HG03064 (cell line): ENCODE measurements at regions not wholly inside any gene's neighbourhood (a gene's known extent, or its start where the extent isn't known, plus 50 kb on each side); places are given as distances from the start of the nearest gene placed in this dataset.
"Not testable (repeated sequence)": the region's sequence is repeated elsewhere in the genome, so short reads cannot be mapped to it uniquely, and the experiment has no call there.

ENCODE experiments used
- ATAC-seq: cut with Tn5 transposase; IDR thresholded peaks from one replicate; pipeline ENCODE4 v1.9.1; 2021; ENCODE audit warnings: low read depth; ENCODE audit not compliant: unreplicated experiment

DNA sequence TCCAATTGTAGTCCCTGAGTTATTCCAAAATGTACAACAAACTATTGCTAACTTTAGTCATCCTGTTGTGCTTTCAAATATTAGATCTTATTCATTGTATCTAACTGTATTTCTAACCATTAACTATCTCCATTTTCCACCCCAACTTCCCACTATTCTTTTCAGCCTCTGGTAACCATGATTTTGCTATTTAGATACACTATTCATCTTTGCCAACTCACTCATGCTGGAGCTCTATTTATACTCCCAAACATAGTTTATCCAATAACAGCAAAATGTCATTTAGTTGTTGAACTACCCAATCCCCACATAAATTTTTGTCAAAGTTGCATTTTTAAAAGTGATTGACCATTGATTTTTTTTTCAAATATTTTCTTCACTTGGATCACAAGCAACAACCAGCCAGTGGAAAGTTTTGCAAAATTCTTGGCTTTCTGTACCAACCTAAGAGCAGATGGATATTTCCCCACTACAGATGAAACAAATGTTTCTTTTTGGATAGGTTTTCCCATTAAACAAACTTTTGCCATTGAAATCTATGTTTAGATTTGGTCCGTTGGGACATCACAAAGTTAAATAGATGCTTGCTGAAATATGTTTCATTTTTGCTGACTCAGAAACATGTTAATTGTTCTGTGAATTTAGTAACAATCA lies 866.0 kb downstream of the LTN1 start:
- ATAC-seq, result no peak

DNA sequence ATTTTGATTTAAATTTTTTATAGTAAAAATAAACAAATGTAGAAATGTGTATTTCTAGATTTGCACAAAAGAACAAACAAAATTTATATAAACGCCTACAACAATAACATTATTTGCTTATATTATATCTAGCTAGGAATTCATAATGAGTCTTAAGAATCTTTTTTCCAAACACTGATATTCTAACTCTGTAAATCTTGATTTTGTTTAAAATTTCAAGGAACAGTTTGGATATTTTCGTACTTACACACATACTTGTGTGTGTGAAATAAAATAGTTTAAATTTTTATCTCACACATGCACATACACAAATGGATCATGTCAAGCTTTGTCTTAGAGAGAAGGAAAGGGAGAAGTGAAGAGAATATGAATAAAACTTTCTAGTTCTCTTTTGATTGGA lies 868.1 kb downstream of the LTN1 start:
- ATAC-seq, result no peak

DNA sequence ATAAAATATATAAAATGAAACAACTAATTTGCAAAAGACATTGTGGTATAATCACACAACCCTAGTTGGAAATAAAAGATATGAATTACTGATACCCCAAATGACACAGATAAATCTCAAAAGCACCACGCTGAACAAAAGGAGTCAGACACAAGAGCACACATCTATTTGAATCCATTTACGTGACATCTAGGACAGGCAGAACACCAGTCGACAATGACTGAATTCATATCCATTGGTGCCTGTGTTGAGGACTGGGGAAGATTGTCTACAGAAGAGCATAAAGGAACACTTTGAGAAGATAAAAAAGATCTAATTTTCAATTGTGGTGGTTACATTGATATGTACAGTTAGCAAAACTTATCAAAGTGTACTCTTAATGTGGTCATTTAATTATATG lies 874.1 kb downstream of the LTN1 start:
- no peak for ATAC-seq

DNA sequence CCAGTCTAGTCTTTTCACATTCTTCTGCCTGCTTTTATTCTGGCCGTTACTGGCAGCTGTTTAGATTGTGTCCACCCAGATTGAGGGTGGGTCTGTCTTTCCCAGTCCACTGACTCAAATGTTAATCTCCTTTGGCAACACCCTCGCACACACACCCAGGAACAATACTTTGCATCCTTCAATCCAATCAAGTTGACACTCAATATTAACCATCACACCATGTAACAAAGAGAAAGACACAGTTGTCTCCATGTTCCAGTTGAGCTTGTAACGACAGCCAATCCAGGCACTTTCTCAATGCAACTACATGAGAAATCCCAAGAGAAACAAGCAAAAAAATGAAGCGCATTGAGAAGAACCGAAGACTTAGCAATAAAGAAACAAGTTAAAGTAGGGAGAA lies 877.7 kb downstream of the LTN1 start:
- ATAC-seq, result not testable (repeated sequence)

DNA sequence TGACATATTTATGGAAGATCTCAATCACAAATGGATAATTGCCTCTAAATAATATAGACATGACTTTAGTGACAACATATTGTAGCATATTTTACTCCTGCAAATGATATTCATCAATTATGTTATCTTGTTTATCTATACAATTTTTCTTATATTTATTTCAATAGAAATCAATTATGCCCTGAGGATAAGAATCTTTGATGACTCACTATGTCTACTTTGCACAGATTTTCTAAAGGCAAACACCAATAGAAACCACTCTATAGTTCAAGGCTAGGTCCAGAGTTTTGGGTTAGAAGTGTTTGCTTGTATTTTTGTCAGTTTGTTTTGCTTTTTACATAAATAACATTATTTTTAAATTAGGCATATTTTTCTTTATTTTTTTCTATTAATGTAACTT lies 879.0 kb downstream of the LTN1 start:
- ATAC-seq, result no peak

DNA sequence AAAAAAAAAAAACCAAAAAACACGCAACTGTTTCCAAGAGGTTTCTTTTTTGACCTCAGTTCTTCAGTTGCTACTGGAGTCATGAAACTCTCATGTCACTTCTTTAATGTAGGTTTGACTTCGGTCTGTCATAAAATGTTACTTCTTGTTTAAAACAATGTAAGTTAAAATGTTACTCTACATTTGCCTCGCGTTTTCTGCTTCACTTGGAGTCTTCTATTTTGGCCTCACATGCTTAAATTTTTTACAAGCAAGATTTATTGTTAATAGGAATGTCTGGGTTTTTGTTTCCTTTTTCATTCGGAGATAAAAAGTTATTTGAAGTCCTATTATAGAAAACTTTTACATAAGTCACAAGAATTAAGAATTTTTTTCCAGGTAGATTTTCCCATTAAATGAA lies 880.2 kb downstream of the LTN1 start:
- no peak for ATAC-seq

DNA sequence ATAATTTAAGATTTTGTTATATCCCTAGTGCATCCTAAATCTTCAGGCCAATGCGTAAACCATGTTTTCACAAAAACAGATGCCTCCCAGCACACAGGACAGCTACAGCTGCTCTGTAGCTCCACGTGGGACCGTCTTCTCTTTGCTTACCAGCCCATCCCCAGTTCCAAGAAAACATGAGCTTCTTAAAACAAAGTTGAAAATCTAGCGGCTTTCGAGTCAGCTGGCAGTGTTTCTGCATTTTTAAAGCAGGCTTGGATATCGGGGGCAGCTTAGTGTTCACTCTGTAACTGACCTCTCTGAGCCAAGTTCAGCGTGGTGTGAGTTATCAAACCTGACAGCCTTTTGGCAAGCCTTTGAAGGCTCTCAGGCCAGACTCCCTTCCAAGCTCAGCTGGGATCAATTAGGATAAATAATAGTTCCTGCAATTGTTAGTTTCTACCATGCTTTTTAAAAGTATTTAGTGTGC lies 881.5 kb downstream of the LTN1 start:
- ATAC-seq, result no peak

DNA sequence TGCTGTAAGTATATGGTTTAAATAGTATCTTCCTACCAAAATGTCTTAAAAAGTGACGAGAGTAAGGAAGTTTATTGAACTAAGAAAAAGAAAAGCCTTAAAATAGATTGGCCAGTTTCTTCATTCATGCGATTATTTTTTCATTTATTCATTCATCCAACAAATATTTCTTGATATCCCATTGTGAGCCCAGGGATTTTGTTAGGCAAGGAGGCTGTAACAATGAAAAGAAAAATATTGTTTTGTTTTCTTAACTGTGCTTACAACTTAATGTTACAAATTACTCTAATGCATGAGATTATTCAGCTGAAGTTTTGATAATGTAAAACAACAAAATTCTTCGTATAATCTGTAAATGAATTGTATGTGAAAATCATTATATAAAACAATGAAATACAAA lies 882.0 kb downstream of the LTN1 start:
- ATAC-seq, result no peak

DNA sequence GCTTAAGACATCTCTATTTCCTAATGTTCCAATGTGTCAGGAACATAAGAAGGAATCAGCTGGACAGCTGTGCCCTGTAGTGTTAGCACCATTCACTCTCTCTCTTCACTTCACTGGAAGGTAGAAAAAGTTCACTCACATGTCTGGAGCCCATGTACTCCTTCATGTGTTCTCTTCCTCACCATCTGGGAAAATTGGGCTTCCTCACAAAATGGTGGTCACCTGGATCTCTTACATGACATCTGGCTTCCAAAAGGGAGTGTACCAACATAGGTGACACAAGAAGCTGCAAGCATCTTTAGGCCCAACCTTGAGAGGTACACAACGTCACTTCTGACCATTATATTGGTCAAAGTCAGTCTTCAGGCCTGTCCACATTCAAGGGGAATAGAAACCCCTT lies 882.6 kb downstream of the LTN1 start:
- no peak for ATAC-seq

DNA sequence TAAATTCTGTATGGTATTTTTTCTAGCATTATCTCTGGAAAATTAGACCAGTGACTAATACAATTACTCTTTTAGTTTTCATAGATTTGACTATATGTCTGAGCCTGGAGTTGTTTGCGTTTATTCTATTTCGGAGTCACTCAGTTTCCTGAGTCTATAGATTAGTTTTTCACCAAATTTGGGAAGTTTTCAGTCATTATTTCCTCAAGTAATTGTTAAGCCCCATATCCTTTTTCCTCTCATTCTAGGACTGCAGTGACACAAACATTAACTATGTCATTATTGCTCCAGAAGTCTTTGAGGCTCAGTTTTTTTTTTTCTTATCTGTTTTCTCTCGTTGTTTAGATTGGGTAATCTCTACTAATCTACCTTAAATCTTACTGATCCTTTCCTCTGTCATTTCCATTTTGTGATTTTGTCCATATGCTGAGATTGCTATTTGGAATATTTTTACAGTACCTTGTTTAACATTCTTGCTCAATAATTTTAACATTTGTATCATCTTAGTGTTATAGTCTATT lies 886.2 kb downstream of the LTN1 start:
- ATAC-seq, result no peak

DNA sequence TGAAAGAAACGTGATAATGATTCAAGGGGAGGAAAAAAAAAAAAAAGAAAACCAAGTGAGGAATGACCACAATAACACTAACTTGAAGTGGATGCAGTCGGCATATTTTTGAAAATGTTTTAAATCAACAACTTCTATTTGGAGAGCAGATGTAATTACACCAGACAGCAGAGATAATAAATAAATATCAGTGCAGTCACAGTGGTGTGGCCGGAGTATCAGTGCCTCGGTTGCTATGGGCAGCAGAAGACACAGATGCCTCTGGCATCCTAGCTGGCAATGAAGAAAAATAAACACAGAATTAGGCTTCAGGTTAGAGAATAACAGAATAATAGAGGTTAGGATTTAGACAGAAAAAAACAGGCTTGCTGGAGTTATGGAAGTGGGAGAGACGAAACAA lies 888.3 kb downstream of the LTN1 start:
- no peak for ATAC-seq

DNA sequence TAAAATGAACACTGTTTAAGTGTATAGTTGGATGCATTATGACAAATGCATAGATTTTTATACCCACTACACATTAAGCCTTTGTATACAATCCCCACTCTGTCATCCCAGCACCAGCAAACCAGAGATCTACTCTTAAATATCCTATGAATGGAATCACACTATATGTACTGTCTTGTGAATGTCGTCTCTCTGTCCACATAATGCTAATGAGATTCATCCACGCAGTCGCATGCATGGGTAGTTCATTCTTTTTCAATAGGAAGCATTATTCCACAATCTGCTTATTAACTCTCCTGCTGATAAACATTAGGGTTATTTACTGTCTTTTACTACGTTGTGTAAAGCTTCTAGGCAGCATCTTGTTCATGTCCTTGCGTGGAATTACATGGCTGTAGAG lies 892.3 kb downstream of the LTN1 start:
- no peak for ATAC-seq

DNA sequence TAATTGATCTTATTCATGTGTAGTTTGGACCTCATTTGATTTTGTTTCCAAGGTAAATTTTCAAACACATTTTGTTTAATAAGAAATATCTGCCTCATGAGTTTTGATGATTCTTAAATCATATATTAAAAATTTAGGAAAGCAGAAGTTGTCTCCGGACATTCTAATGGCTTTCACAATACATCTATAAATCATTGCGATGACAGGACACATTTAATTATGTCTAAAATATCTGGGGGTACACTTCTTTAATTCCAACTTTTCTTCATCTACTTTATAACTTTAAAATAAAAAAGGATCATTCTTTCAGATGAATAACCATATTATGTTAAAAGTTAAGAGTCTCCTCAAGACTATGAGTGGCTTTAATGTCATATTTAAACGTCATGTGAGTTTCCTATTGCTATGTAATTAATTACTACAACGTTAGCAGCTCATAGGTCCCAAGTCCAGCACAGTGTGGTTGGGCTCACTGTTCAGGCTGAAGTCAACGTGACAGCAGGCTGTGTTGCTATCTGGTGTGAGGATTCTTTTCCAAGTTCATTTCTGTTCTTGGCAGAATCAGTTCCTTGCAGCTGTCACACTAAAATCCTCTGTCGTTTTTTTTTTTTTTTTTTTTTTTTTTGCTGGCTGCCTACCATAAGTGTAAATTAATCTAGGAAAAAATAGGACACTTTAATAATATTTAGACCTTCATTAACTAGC lies 893.5 kb downstream of the LTN1 start:
- ATAC-seq, result no peak

DNA sequence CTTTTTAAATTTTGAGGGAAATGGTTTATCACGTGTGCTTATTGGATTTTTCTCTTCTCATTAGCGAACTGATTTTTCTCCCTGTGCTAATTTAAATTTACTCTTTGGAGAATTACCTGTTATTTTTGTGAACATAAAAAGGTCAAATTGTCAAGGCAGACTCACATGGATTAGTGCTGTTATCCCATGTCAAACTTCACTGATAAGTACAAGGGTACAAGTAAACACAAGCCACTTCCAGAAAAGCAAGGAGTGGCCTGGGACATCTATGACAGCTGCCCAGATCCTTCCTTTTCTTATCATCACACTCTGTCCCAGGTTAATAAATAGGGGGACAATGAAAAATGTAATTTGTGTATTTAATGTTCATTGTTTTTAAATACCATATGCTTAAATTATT lies 901.2 kb downstream of the LTN1 start:
- ATAC-seq, result no peak

DNA sequence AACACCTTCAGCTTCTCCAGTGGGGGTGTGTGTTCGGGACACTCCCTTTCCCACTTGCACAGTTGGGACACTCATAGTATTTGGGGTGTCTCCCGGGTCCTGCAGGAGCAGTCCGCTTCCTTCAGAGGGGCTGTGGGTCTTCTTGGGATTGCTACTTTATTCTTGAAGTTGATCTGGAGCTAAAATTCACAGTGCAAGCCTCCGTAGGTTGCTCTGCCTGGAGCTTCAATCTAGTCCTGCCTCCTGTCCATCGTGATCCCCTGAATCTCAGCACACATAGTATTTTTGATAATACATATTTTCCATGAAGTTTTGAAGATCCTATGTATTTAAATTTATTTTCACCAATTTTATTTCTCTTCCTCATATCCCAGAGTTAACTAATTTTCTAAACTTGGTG lies 902.1 kb downstream of the LTN1 start:
- no peak for ATAC-seq

DNA sequence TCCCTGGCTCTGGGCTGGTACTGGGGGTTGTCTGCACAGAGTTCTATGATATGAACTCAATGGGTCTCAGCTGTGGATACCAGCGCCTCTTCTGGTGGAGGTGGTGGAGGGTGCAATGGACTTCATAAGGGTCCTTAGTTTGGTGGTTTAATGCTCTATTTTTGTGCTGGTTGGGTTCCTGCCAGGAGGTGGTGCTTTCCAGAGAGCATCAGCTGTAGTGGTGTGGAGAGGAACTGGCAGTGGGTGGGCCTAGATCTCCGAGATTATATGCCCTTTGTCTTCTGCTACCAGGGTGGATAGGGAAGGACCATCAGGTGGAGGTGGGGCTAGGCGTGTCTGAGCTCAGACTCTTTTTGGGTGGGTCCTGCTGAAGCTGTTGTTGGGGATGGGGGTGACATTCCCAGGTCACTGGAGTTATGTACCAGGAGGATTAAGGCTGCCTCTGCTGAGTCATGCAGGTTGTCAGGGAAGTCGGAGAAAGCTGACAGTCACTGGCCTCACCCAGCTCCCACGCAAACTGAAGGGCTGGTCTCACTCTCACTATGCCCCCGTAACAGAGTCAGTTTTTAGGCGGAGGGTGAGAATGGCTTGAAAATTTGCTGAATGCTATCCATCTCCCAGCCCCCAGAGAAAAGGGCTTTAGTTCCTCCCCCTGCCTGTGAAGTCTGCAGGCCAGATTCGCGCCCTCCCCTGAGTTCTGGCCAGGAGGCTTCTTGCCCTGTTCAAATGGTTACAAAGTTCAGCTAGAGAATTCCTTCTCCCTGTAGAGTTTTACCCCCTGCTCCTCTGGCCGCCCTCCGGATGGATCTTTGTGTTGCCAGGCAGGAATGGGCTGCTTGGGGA lies 902.9 kb downstream of the LTN1 start:
- ATAC-seq, result no peak

DNA sequence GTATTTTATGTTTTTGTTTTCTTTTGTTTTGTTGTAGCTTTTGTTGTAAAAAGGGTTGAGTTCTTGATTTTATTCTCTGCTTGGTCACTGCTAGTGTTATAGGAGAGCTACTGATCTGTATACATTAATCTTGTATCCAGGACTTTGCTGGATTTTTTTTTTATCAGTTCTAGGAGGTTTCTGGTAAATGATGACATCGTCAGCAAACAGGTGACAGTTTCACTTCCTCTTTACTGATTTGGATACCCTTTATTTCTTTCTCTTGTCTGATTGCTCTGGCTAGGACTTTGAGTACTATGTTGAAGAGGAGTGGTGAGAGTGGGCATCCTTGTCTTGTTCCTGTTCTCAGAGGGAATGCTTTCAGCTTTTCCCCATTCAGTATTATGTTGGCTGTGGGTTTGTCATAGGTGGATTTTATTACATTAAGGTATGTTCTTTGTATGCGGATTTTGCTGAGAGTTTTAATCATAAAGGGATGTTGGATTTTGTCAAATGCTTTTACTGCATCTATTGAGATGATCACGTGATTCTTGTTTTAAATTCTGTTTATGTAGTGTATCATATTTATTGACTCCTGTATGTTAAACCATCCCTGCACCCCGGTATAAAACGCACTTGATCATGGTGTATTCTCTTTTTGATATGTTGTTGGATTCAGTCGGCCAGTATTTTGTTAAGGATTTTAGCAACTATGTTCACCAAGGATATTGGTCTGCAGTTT lies 905.7 kb downstream of the LTN1 start:
- ATAC-seq, result no peak

DNA sequence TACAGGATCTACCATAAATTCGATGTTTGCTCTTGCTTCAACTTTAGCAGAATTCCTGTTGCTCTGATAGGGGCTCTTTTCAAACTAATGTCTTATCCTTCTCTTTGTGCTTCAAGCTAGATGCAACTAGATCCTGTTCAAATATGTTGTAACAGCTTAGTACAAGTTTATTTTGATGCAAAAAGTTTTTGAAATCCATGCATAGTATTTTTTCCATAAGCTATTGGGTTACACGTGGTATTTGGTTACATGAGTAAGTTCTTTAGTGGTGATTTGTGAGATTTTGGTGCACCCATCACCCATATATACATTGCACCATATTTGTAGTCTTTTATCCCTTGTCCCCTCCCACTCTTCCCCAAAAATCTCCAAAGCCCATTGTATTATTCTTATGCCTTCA lies 907.7 kb downstream of the LTN1 start:
- no peak for ATAC-seq

DNA sequence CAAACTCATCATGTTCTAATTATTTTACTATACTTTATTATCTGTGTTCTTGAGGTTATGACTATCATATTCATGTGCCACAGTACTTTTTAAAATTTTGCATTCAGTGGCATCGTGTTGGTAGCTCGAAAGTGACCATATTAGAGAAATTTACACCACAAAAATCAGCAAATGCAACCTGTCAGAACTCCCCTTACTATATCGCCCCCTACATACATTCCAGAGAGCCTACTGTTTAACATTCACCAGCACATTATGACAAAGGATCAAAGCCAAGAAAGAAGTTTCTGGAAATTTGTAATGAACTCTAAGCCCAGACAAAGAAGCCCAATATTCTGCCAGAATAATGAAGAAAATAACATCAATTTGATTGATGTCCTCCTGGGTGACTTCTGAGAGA lies 909.3 kb downstream of the LTN1 start:
- no peak for ATAC-seq

DNA sequence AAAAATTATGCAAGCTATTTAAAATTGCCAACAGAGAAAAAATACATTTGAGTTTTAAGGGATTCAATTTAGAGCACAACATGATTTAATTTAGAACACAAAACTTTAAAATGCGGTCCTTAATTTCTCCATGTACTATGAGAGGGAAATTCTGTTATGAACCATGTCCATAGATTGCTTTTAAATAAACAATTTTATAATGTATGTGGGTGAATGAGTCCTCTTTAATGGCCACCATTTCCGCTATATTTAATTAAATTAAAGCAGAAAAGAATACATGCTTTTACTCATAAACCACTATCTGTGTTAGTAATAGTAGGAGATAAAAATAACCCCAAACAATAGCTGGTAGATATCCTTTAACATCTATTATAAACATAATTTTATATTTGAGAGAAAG lies 914.6 kb downstream of the LTN1 start:
- no peak for ATAC-seq

DNA sequence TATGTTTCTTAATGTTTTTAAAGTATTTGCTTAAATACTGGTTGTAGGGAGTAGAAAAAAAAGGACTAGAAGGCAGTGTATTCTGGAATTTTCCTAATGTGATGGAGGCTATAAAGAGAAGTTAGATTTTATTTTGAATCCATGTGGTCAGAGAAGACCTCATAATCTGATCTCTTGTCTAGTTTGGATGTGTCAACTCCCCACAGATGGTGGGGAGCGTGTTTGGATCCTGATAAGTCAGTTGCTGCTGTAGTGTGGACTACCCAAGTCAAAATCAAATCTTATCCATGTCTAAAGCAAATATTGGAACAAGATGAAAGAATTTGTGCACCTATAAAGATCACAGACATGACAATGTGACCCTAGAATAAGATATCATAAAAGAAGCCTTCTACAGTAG lies 918.0 kb downstream of the LTN1 start:
- no peak for ATAC-seq
